D721Med (cell line): ENCODE measurements at regions not wholly inside any gene's neighbourhood (a gene's known extent, or its start where the extent isn't known, plus 50 kb on each side); places are given as distances from the start of the nearest gene placed in this dataset.

Source experiments
- DNase-seq: peaks from one replicate; pipeline ENCODE4 v3.0.0; 2011; ENCODE audit warnings: low spot score; ENCODE audit not compliant: insufficient read length
- FAIRE-seq: peaks from 2 replicates; lab custom pipeline; 2011; peaks lifted over from hg19 to GRCh38; lab: Jason Lieb, UNC
- CTCF ChIP-seq: IDR thresholded peaks from 2 replicates; pipeline ENCODE4 v1.5.1; 2012; ENCODE audit warnings: mild to moderate bottlenecking, control low read depth; ENCODE audit not compliant: insufficient read depth; ENCODE audit errors: missing control alignments

DNA sequence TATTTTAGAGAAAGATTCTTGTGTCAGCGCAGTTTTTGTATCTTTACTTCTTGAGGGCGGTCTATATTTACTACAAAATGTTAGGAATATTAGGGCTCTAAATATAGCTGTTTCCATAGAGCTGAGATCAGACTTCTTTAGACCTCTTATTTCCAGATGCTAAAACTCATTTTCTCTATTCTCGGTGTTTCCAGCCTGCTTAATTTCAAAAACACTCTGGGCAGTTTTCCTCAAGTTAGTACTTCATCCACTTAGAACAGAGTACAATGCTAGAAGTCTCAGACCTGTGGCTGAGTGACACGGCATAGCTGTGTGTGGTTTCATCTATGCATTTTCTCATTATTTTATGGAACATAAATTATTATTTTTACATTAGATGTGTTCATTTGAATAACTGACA lies 346.6 kb downstream of the PABPC4L start:
- FAIRE-seq, result no peak
- no peak for DNase-seq
- TF ChIP-seq CTCF, result no peak

DNA sequence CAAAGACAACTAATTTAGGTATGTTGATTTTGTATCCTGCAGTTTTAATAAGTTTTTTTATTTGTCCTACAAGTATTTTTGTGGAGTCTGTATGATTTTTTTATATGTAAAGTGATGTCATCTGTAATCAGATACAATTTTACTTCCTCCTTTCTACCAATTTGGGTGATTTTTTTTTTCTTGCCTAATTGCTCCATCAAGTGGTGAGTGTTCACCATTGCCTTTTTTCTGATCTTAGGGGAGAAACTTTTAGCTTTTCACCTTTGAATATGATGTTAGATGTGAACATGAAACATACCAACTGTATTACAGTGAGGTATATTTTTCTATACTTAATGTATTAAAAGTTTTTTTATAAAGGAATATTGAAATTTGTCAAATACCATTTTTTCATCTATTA lies 362.3 kb downstream of the PABPC4L start:
- FAIRE-seq (no peak), DNase-seq (no peak)
- TF ChIP-seq CTCF, result peak; percentile 18

- DNase-seq (no peak), FAIRE-seq (no peak)
- no peak for TF ChIP-seq CTCF
Observed at GRCh38 chr4:133823177-133823576, 378.4 kb downstream of the PABPC4L start.

DNA sequence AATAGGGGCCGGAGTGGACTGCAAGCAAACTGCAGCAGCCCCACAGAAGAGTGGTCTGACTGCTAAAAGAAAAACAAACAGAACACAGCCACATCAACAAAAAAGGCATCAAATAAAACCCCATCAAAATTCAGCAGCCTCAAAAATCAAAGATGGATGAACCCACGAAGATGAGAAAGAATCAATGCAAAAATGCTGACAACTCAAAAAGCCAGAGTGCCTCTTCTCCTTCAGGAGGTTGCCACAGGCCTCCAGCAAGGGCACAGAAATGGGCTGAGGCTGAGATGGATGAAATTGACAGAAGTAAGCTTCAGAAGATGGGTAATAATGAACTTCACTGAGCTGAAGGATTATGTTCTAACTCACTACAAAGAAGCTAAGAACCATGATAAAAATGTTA lies 388.6 kb downstream of the PABPC4L start:
- DNase-seq (no peak), FAIRE-seq (no peak)
- TF ChIP-seq CTCF, result no peak

GRCh38 chr4:133812236-133812635 lies 389.4 kb downstream of the PABPC4L start:
- no peak for DNase-seq
- no peak for FAIRE-seq
- TF ChIP-seq CTCF, result no peak

- FAIRE-seq (no peak), DNase-seq (no peak)
- no peak for TF ChIP-seq CTCF
Observed at GRCh38 chr4:133808151-133808550, 393.4 kb downstream of the PABPC4L start.

GRCh38 chr4:133803341-133803740 lies 398.2 kb downstream of the PABPC4L start:
- DNase-seq, result no peak
- TF ChIP-seq CTCF, result no peak
- FAIRE-seq, result peak; percentile 25
